GM19328 (cell line): ENCODE measurements at regions not wholly inside any gene's neighbourhood (a gene's known extent, or its start where the extent isn't known, plus 50 kb on each side); places are given as distances from the start of the nearest gene placed in this dataset.

Source experiments
- ATAC-seq: cut with Tn5 transposase; IDR thresholded peaks from one replicate; pipeline ENCODE4 v1.9.1; 2021; ENCODE audit warnings: mild to moderate bottlenecking, moderate library complexity; ENCODE audit not compliant: unreplicated experiment

DNA sequence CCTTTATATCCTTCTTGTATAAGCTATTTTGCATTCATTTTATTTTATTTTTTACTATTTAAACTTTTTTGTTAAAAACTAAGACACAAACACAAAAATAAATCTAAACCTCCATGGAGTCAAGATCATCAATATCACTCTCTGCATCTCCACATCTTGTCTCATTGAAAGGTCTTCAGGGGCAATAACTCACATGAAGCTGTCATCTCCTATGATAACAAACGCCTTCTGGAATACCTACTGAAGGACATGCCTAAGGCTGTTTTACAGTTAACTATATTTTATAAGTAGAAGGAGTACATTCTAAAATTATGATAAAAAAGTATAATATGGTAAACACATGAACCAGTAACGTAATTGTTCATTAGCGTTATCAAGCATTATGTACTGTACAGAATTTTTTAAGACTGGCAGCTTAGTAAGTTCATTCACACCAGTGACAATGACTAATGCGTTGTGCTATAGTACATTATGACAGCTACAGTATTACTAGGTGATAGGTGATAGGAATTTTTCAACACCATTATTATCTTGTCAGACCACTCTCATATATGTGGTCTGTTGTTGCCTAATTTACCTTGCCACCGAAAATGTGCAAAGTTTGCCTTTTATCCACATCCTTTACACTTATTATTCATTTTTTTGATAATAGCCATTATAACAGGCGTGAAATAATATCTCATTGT, 390.7 kb upstream of the SLITRK1 start:
- ATAC-seq = no peak

DNA sequence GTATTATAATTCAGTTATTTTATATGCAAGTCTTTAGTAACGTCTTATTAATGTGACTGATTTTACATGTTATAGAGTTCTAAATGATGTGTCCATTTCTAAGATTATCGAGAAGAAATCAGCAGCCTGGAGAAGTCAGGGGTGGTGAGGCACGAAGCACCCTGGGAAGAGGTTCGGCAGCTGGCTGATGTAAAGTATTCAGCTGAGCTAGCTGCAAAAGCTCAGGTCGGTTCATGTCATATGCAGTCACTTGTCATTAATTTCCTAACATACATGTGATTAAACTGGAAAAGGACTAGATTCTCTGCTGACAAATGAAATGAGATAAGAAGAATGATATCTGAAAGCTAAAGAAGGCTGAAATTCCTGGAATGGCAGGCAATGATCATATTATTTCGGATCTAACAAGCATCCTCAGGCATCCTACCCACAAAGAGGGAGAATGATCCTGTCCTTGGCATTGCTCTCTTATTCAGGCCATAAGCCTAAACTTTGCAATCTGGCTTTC, 383.0 kb upstream of the SLITRK1 start:
- ATAC-seq = no peak

DNA sequence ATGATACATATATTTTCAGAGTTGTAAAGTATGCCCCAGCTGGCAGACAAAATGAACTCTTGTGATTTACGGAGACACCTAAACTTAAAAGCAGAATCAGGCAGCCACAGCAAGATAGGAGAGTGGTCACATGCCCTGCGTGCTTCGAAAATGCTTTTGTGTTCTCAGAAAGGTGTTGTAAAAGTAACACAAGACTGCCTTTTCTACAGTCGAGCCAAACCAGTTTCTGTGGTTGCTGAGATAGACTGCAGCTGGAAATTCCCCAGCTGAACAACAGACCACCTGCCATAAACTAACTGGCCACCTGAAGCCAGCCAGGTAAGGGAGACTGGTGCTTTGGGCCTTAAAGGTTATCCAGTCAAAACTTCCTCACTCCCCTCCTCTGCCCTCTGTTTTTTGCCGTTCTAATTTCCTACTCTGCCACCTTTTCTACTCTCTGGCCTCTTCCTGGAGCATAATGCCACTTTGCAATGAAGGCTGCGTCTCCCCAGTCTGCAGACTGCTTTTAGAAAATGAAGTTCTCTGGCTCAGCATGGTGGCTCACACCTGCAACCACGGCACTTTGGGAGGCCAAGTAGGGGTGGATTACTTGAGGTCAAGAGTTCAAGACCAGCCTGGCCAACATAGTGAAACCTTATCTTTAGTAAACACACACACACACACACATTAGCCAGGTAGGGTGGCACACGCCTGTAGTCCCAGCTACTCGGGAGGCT, 381.2 kb upstream of the SLITRK1 start:
- ATAC-seq = no peak

DNA sequence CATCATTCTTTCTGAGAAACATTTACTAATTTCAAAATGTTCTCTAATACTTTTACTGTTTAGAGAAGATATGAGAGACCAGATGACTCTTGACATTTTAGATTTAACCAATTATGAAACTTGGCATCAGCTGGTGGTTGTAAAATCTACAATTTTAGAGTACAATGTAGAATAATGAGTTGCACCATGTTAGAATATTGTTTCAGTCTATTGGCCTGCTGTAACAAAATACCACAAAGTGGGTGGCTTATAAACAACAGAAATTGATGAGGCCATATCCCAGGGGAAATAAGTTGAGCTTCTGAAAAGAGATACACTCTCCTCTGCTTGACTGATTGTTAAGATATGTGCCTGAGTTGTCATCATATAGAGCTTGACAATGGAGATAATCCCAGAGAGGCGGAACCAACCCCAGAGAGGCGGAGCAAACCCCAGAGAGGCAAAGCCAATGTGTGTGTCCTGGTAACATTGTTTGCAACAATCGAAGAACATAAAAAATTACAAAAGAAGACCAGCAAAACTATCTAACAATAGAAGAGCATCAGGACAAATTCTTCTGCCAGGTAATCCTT, 373.0 kb upstream of the SLITRK1 start:
- ATAC-seq = no peak

DNA sequence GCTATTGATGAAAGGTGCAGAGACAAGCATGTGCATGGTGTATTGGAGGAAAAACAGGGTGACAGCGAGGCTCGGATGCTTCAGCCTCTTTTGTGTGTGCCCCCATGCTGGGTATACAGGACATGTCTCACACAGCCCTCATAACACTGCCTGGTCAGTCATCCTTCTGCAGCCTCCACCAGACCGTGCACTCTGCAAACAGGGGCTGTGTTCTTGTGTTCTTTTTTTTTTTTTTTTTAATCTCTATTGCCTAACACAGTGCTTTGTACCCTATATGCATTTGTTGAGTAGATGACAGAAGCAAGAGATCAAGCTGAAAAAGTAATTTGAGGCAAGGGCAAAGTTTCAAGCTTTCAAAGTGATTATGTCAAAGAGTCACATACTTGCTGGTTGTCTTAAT, 367.2 kb upstream of the SLITRK1 start:
- no peak for ATAC-seq

DNA sequence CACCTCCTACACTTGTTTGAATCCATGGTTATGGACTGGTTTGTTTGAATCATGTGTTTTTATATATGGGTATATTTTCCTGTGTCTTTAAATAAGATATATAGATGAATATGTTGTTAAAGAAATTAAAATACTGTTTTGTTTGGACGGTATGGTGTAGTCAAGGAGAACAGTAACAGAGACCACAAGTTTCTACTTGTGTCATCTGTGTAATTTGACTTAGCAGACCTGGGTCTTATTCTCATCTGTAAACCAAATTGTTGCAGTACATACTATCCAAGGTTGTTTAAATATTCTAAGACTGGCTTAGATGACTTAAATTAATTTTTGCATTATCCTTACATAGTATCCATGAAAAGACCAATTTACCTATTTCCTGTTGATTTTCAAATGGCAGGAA, 361.1 kb upstream of the SLITRK1 start:
- no peak for ATAC-seq

DNA sequence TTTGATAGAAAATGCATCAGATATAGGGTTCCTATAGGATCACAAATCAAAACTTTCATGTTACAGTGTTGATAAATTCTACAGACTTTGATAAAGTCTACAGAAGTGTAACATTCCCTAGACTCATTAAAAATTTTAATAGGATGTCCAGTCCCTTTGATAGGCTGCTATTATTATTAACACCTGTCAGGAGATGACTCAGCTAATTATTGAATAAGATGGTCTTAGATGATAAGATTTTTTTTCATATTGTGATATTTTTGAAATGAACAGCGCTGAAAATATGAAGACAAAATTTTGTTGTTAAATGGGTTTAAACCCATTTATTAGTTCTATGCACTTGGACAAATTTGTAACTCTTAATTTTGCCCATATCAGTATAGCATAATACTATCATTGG, 356.8 kb upstream of the SLITRK1 start:
- ATAC-seq = no peak

DNA sequence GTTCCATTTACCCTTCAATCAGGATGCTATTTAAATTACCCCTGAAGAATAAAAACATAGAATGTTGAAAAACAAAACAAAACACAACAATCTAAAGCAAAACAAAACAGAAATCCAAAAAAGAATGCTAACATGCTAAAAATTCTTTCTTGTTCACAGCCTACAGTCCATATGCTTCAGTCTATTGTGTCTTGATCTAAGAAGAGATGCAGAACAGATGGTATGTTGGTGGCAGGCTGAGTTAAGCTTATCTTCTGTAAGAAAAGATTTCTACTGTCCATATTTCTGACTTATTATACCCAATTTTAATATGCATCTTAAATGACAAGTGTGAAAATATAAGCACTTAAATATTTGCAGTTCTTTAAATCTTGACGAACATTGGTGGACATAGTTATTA, 356.1 kb upstream of the SLITRK1 start:
- no peak for ATAC-seq

DNA sequence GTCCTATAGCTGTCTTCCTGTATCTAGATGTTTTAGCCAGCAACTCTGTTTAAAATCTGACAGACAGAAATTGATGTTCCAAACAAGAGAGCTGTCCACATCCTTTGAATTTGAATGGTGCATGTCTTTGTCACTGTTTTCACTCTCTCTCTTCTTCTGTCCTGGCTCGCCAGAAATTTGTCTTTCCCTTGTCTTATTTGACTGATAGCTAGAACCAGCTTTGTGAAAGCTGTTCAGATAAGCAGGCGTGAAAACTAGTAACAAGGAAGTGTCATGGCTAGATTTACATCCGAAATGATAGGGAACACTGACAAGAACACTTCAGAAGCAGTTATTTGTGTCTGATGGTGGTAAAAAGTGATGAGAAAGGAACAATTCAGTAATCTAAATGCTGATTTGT, 354.9 kb upstream of the SLITRK1 start:
- no peak for ATAC-seq

DNA sequence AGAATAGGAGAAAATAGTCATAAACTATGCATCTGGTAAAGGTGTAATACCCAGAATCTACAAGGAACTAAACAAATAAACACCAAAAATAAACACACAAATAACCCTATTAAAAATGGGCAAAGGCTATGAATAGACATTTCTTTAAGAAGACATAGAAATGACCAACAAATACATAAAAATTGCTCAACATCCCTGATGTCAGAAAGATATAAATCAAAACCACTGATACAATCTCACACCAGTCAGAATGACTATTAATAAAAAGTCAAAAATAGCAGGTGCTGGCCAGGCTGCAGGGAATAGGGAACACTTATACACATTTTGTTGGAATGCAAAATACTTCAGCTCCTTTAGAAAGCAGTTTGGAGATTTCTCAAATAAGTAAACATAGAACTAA, 352.1 kb upstream of the SLITRK1 start:
- no peak for ATAC-seq

DNA sequence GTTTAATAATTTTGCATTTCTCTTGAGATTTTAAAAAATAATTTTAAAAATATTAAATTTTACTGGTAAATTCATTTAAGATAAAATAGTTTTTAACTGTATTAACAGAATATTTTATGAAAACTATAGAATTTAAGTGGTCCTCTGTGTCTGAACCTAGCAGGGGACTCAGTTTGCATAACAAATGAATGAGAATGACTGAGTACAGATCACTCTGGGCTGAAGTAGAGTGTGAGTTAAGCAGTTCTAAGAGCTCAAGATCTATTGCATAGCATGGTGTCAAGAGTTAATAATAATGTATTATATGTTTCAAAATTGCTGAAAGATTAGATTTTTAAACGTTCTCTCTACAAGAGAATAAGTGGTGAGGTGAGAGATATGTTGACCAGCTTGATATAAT, 348.3 kb upstream of the SLITRK1 start:
- ATAC-seq = no peak

DNA sequence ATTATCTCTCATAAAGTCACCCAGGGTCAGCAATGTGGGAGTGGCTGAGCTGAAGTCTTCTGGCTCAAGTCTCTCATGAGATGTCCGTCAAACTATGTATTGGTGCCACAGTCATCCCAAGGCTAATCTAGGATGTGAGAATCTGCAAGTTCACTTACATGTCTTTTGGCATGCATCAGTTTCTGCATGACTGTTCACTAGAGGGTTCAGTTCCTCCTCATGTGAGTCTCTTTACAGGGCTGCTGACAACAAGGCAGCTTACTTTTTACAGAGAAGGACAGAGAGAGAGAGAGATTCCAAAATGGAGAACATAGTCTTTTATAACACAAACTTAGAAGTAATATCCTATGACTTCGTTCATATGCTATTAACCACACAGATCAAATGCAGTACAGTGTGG, 328.8 kb upstream of the SLITRK1 start:
- ATAC-seq = no peak

DNA sequence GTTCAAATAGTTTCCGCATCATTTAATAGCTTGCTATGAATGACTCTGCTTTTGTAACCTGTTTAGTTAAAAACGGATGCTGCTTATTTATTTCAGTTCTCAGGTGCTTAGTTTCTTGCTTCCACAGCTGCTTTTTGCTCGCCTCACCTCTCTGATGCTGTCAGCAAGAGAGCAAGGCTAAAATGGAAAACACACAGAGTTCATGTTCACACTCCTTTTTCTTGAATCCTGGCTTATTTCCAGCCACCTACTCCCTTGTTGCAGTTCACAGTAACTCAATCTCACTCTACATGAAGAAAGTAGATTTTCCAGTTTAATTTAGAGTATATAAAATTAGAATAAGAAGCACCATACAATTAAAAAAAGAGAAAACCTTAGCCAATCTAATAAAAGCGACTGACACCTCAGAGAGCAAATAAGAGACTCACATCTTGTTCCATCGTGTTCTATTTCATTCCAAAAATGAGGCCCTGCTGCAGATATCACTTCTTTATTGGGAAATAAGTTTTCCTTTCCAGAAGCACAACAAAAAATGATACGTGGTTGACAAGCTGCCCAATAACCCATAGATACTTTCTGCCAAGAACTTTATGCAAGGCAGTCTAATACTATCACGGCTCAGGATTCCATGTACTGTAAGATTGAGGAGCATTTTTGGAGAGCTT, 326.1 kb upstream of the SLITRK1 start:
- ATAC-seq = no peak

DNA sequence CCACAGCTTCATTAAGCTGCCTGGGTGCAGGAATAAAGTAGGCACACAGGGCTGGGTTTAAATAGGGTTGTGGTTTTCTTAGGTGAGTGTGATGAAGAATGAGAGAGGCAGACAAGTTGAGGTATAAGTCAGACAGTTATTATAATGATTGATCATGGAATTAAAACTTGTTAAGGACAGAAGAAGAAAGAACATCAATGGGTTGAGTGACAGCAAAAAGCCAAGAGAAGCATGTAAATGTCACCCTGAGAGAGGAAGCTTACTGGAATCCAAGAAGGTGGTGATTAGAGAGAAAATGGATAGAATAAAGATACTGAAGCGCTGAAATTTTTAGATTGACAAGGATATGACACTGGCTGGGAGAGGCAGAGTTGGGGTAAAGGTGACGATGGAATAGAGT, 325.2 kb upstream of the SLITRK1 start:
- ATAC-seq = no peak

DNA sequence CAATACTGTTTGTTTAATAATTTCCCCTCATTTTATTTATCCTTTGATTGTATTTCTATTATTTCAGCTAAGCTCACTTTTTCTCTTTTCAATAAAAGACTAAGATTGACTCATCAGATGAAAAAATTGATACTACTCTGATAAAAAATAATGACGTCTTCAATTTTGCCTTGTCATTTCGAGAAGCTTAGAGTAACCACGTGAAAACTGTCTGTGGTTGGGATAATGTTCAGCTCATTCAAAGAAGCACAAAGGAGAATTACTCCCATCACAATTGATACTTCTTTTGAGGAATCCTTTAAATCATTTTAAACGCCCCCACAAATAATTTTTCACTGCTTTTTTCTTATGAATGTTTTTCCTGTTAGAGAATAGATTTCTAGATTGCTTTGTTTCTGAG, 318.7 kb upstream of the SLITRK1 start:
- ATAC-seq = no peak

DNA sequence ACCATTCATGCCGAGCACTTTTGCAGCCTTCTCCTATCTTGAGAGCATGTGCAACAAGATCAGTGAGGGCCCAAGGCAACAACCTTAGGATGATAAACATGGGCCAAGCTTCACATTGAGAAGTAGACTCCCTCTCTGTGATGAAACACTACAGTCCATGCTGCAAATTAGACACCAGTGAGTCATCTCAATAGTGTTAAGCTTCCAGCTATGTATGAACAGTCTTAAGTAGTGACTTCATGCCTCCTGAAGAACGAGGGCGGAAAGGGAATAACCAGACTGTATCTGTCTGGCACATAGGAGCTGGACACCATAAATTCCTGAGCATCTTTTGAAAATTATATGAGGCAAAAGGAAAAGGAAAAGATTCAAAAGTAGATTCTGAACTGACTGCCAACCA, 309.9 kb upstream of the SLITRK1 start:
- no peak for ATAC-seq

DNA sequence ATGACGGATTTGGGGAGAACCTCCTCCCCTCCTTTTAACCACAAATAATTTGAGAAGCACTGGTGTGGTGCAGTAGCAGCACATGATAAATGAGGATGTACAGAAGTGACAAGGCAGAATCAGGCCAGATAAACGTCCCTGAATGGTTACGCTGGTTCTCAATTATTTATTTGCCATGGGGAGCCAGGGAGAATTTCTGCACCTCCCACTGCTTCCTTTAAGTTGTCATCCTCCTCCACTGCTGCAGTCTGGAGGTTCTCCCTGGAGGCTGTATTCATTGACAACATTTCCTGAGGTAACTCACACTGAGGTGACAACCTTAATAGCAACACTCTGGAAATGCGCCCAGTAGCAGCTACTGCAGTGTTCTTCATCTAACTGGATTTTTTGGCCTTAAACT, 308.9 kb upstream of the SLITRK1 start:
- no peak for ATAC-seq

DNA sequence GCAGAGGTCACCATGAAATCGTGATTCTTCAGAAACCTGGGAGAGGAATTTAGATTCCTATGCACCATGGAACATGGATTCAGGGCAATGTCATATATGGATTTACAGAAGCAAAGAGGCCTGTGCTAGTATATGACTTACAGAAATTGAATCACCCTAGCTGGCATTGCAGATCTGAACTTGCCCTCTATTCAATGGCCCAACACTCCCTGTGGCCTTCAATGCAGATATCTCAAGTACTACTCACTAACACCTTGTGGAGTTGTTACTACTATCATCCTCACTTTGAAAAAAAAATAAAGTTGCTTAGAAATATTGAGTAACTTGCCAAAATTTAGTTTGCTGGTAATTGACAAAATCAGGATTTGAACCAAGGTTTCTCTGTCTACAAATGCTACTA, 305.4 kb upstream of the SLITRK1 start:
- ATAC-seq = no peak

DNA sequence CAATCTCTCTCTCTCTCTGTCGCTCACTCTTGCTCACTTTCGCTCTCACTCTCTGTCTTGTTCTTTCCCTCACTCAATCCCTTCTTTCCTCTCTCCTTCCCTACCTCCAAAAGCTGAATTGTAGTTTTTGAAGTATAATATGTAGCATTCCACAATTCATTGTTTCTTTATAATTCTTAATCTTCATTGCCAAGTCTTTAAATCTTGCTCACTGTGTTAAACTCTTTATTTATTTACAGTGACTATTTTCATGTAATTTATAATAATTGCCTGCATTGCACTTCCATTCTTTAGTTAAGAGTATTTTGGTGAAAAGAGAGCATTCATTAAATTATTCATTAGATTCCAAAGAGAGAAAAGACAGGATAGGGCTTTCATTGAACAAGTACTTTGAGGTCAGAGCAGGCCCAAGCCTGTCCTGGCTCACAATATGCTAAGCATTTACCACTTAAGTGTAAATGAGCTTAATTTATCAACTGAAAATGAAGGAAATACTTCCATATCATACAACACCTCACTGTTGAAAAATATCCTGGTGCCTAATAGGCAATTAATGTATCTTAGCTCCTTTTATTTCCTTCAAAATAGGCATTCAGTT, 257.4 kb upstream of the SLITRK1 start:
- ATAC-seq = no peak

DNA sequence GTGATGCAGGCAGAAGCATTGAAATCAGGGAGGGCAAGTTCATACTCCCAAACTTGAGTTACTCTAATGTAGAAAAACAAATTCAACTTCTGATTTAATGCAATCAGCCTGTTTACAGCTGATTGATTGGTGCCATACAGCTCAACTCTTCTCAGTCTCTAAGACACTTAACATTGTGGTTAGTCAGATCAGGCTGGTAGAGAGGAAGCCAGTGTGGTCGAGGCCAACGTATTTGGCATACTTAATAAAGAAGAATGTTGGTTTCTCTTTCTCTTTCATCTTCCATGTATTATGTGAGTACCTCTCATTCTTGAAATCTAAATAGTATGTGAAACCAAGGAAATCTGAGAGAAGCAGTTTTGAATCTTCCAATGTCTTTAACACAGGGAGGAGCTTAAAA, 255.0 kb upstream of the SLITRK1 start:
- peak; percentile 95 for ATAC-seq

DNA sequence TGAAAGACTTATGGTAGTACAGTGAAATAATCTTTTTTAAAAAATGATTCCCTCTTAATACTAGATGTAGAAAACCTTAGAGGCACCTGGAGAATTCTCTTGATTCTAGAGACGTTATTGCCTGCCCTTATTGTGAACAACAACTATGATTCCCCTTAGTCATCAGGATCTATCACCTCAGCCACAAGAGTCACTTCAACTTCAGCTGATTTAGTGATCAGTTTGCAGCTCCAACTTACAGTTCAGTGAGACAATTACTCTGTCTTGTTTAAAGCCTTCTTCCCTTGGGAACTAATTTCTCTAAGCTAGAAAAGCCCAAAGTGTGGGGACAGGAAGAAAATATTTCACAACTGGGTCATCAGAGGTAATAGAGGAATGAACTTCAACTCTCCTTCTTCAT, 254.3 kb upstream of the SLITRK1 start:
- no peak for ATAC-seq
